ENCODE measurements at regions not wholly inside any gene's neighbourhood (a gene's known extent, or its start where the extent isn't known, plus 50 kb on each side); places are given as distances from the start of the nearest gene placed in this dataset.
"Not testable (repeated sequence)": the region's sequence is repeated elsewhere in the genome, so short reads cannot be mapped to it uniquely, and the experiment has no call there.

- intact Hi-C loops (cut with DNase I): loop anchor here (5.0 kb wide), 3 partner anchors 150 to 430 kb away; no protein-coding TSS in a partner anchor
- DNase-seq (ENCODE audit: low spot score): no peak
Measured at GRCh38 chr12:92987362-92987761, 58.3 kb upstream of the EEA1 start.

GRCh38 chr12:92987846-92988621 lies 58.9 kb upstream of the EEA1 start:
- intact Hi-C loops (cut with DNase I): loop anchor here (5.0 kb wide), 3 partner anchors 149 to 429 kb away; no protein-coding TSS in a partner anchor
- DNase-seq (ENCODE audit: low spot score): no peak

GRCh38 chr12:92988622-92989130 lies 59.6 kb upstream of the EEA1 start:
- intact Hi-C loops (cut with DNase I): loop anchor here (5.0 kb wide), 3 partner anchors 149 to 429 kb away; no protein-coding TSS in a partner anchor
- DNase-seq (ENCODE audit: low spot score): no peak

- no peak for DNase-seq (ENCODE audit: low spot score)
- intact Hi-C loops (cut with DNase I): loop anchor here (5.0 kb wide), 3 partner anchors 147 to 427 kb away; no protein-coding TSS in a partner anchor
Measured at GRCh38 chr12:92989715-92990484, 60.8 kb upstream of the EEA1 start.

GRCh38 chr12:92991134-92991533 lies 62.0 kb upstream of the EEA1 start:
- intact Hi-C loops (cut with DNase I): no loop called here

GRCh38 chr12:92992041-92992440 lies 62.9 kb upstream of the EEA1 start:
- no peak for DNase-seq (ENCODE audit: low spot score)
- intact Hi-C loops (cut with DNase I): no loop called here

More at GRCh38 chr12:92991134-92991533, 62.0 kb upstream of the EEA1 start:
- no peak for DNase-seq (ENCODE audit: low spot score)

- DNase-seq (ENCODE audit: low spot score): no peak
- intact Hi-C loops (cut with DNase I): no loop called here
Measured at GRCh38 chr12:92993259-92993658, 64.2 kb upstream of the EEA1 start.

GRCh38 chr12:92995258-92995903 lies 66.3 kb upstream of the EEA1 start:
- intact Hi-C loops (cut with DNase I): no loop called here
- DNase-seq (ENCODE audit: low spot score): no peak

GRCh38 chr12:93000026-93000425 lies 70.9 kb upstream of the EEA1 start:
- no peak for DNase-seq (ENCODE audit: low spot score)
- intact Hi-C loops (cut with DNase I): no loop called here

GRCh38 chr12:93001407-93001806 lies 72.3 kb upstream of the EEA1 start:
- intact Hi-C loops (cut with DNase I): no loop called here

GRCh38 chr12:93002293-93003054 lies 73.4 kb upstream of the EEA1 start:
- intact Hi-C loops (cut with DNase I): no loop called here
- DNase-seq (ENCODE audit: low spot score): no peak

More at GRCh38 chr12:93001407-93001806, 72.3 kb upstream of the EEA1 start:
- no peak for DNase-seq (ENCODE audit: low spot score)

- DNase-seq (ENCODE audit: low spot score): no peak
- intact Hi-C loops (cut with DNase I): no loop called here
Measured at GRCh38 chr12:93003531-93004239, 74.6 kb upstream of the EEA1 start.

- intact Hi-C loops (cut with DNase I): no loop called here
- no peak for DNase-seq (ENCODE audit: low spot score)
Measured at GRCh38 chr12:93005928-93006392, 76.9 kb upstream of the EEA1 start.

- intact Hi-C loops (cut with DNase I): no loop called here
- no peak for DNase-seq (ENCODE audit: low spot score)
Measured at GRCh38 chr12:93006471-93007208, 77.5 kb upstream of the EEA1 start.

GRCh38 chr12:93007544-93007943 lies 78.4 kb upstream of the EEA1 start:
- intact Hi-C loops (cut with DNase I): no loop called here
- DNase-seq (ENCODE audit: low spot score): no peak

- DNase-seq (ENCODE audit: low spot score): no peak
- intact Hi-C loops (cut with DNase I): no loop called here
Measured at GRCh38 chr12:93008044-93008778, 79.1 kb upstream of the EEA1 start.

- intact Hi-C loops (cut with DNase I); DNase-seq (ENCODE audit: low spot score): not testable (repeated sequence)
Measured at GRCh38 chr12:93008880-93009279, 79.8 kb upstream of the EEA1 start.
